NCI-H446 treated with DMSO at 0.1 percent for 48 hours (cell line): ENCODE measurements at regions not wholly inside any gene's neighbourhood (a gene's known extent, or its start where the extent isn't known, plus 50 kb on each side); places are given as distances from the start of the nearest gene placed in this dataset.
"Not testable (repeated sequence)": the region's sequence is repeated elsewhere in the genome, so short reads cannot be mapped to it uniquely, and the experiment has no call there.

ENCODE experiments used
- DNase-seq: peaks from one replicate; lab custom pipeline; 2025; lab: John Stamatoyannopoulos, UW

DNA sequence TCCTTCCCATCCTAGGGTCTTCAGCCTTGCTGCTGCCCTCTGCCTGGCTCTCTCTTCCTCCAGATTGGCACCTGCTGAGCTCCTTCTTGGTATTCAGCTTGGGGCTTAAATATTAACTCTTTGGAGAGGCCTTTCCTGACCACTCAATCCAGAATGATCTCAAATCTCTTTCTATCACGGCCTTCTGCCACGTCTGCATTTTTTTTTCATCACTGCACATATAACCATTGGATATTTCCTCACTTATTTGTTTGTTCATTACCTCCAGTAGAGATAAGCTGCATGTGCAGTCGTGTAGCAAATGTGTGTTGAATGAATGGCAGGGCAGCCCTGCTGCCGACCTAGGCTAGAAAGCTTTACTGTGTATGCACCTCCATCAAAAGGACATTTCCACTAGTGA lies 51.6 kb upstream of the MPP7 start:
- no peak for DNase-seq

- DNase-seq = no peak
Observed at GRCh38 chr10:28355376-28355775, 52.5 kb upstream of the MPP7 start.

GRCh38 chr10:28359334-28359733 lies 56.5 kb upstream of the MPP7 start:
- no peak for DNase-seq

GRCh38 chr10:28360175-28360574 lies 57.3 kb upstream of the MPP7 start:
- no peak for DNase-seq

GRCh38 chr10:28363376-28363775 lies 60.5 kb upstream of the MPP7 start:
- DNase-seq = no peak

DNA sequence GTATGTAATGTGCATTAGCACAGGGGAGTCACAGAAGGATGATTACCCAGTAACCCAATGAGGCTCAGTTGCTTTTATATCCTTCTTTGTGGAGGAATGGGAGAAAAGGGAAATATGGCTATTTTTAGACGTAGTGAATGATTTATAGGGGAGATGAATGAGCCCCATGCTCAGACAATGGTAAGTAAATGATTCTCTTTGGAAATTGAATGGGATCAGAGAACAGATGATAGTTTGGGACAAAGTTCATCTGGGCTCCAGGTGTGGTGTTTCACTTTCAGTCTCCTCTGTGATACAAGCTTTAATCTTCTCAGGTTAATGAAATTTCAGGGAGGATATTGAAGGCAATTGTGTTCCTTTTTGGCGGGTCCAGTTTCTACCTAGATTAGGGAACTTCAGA lies 63.0 kb upstream of the MPP7 start:
- no peak for DNase-seq

DNA sequence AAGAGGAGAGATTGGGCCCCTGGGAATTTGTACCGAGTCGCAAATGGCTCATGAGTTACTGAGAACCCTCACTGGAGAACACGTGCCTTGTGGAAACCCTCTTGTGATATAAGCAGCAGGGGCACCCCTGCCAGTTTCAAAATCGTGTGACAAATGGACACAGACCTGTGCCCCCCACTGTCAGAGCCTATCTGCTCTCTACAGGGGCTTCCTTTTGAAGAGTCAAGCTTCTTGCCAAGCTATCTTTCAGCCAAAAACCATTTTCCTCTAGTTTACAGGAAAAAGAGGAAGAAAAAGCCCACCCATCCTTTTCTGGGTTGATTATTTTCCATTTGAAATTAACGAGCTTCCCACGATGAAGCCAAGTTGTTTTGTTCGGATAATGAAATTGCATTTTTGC lies 64.1 kb upstream of the MPP7 start:
- no peak for DNase-seq

- no peak for DNase-seq
Observed at GRCh38 chr10:28367413-28367812, 64.5 kb upstream of the MPP7 start.

DNA sequence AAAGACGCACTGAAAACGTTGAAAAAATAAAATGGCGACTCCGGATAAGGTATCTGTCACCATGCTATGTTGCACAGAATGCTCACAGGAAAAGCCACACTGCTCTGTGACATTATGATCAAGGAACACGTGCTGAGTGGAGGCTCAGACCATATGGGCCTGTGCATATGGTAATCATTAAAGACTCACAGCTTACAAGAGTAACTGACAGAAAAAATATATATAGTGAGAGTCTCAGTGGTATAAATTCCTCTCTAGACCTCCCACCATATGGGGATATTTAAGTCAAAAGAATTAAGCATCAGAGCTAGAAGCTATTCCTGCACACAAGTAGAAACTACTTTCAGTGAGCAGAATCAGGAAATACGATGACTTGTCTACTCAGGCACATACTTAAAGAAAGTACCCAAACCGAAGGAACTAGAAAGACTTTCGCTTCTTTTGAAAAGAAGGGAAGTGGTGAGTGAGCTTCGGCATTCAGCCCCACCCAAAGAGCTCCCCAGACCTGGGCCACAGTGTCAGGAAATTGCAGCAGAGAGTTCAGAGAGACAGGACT lies 65.1 kb upstream of the MPP7 start:
- no peak for DNase-seq

DNA sequence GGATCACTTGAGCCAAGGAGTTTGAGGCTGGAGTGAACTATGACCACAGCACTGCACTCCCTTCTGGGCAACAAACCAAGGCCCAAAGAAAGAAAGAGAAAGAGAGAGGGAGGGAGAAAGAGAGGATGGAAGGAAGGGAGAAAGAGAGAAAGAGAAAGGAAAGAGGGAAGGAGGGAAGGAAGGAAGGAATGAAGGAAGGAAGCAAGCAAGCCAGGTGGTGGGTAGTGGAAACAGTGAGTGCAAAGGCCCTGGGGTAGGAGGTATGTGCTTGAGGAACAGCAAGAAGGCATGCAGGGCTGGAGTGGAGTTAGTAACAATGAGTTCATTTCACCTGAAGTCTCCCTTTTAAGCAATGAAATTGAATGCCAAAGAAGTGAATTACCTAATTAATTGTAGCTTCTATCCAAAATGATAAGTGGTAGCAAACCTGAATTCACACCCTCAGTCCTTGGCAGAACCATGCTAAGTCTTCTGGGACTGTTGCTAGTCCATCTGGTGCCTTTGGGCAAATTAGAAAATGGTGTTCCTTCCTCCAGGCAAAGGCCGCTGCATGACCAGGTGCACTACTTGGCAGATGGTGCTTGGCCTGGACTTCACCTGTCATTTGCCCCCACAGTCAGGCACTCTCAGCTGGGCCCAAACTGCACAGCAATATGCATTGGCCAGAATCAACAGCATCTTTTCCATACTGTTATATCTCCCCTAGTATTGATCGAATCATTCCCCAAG lies 67.4 kb upstream of the MPP7 start:
- no peak for DNase-seq

GRCh38 chr10:28371638-28372037 lies 68.8 kb upstream of the MPP7 start:
- not testable (repeated sequence) for DNase-seq

DNA sequence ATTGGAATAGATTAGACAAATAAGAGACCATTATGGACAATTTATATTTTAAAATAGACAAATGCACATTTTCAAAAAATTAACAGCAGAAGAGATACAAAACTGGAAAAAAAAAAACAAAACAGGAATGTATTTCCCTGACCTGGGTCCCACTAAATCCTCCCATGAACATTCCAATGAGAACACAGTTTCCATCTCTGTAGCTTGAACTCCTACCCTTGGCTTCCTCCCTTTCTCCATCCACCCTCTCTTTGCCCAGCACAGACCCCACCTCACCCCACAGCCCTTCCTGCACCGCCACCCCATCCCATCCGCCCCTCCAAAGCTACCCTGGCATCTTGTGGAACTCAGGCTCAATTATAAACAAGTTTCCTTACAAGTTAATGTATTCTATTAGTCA lies 71.2 kb upstream of the MPP7 start:
- no peak for DNase-seq

- no peak for DNase-seq
Observed at GRCh38 chr10:28375399-28376354, 72.8 kb upstream of the MPP7 start.

- DNase-seq = no peak
Observed at GRCh38 chr10:28378986-28379585, 76.2 kb upstream of the MPP7 start.

DNA sequence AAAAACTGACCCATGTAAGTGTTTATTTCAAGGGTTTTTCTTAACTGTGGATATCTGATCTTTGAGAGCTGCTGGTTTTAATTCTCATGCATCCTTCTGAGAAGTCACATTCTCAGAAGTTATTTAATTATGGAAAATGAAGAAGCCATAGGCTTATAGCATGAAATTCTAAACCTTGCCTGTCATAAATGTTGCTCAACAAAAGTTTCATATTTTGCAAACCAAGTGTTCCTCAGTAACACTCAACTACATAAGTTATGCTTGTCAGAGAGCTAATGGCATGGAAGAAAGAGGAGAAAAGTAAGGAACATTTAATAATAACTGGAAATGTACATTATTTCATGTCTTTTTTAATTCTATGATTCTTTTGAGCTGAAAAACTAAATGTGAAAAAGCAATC lies 78.6 kb upstream of the MPP7 start:
- DNase-seq = no peak

DNA sequence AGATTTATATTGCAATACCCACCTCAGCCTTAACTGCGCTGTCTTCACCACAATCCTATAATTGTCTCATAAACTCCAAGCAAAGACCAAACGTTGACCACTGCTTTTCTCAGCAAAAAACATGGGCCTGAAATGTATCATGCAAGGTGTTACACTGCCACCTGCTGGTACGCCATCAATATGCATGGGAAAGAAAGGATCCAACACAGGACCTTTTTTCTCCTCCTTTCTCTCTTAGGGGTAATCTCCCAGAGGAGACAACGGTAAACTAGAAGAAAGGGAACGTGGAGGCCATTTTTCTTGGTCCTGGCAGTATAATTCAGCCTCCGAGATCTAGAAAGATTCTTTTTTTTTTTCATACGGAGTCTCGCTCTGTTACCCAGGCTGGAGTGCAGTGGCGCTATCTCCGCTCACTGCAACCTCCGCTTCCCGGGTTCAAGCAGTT lies 79.1 kb upstream of the MPP7 start:
- peak; percentile 8 for DNase-seq

- DNase-seq = no peak
Observed at GRCh38 chr10:28382525-28383269, 79.8 kb upstream of the MPP7 start.

- no peak for DNase-seq
Observed at GRCh38 chr10:28384557-28384956, 81.7 kb upstream of the MPP7 start.

GRCh38 chr10:28385748-28386502 lies 83.1 kb upstream of the MPP7 start:
- DNase-seq = no peak

DNA sequence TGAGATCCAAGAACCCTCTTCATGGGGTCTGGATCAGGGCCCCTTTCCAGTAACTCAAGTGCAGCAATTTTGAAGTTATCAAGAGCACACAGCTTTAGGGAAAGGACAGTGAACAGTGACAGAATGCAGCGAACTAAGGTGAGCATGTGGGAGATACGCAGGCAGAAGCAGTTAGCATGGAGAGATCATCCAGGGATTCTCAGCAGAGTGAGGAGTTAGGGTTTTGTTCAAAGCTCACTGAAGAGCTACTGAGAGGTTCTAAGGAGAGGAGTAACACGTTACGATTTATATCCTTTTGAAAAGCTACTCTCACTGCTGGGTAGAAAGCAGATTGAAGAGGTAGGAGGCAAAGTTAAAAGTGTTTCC lies 83.6 kb upstream of the MPP7 start:
- no peak for DNase-seq

GRCh38 chr10:28387140-28387539 lies 84.3 kb upstream of the MPP7 start:
- no peak for DNase-seq
